GM18907 (cell line): ENCODE measurements at regions not wholly inside any gene's neighbourhood (a gene's known extent, or its start where the extent isn't known, plus 50 kb on each side); places are given as distances from the start of the nearest gene placed in this dataset.

Experiments used
- ATAC-seq: cut with Tn5 transposase; IDR thresholded peaks from one replicate; pipeline ENCODE4 v1.9.1; 2021; ENCODE audit warnings: mild to moderate bottlenecking, moderate library complexity; ENCODE audit not compliant: unreplicated experiment

DNA sequence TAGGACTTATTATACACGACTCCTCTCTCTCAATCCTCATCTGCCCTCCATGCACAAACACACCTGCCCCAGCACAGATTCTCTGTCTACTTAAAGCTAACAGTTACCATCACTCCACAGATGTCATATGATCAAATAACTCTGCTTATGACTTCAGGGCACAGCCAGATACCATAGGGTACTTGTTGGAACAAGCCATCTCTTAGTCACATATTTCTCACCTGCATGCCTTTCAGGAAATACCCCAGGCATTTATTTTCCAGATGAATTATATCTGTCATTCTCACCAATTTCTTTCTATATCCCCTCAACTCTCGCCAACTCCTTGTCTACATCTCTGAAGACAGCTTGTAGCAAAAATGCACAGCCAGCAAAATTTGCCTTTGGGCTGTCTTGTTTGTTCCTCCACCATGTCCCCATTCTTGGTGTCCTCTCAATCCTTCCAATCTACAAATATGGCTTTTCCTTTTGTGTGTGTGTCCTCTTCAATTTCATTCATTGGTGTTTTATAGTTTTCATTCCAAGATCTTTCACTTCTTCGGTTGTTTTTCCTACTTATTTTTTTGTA is 353.9 kb upstream of the CAMK1G start:
- no peak for ATAC-seq

DNA sequence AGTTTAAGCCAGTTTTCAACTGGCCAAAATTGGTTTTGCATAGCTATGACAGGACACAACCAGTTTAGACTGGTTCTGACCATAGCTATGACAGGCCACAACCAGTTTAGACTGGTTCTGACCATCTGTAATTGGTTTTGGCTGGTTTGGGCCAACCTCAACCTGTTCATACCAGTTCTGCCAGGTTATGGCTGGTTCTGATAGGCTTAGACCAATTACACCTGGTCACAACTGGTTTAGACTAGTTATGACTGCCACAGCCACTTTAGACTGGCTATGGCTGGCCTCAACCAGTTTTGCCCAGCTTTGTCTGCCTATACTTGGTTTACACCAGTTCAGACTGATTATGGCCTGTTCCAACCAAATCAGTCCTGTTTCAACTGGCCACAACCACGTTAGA is 353.2 kb upstream of the CAMK1G start:
- ATAC-seq, result no peak

DNA sequence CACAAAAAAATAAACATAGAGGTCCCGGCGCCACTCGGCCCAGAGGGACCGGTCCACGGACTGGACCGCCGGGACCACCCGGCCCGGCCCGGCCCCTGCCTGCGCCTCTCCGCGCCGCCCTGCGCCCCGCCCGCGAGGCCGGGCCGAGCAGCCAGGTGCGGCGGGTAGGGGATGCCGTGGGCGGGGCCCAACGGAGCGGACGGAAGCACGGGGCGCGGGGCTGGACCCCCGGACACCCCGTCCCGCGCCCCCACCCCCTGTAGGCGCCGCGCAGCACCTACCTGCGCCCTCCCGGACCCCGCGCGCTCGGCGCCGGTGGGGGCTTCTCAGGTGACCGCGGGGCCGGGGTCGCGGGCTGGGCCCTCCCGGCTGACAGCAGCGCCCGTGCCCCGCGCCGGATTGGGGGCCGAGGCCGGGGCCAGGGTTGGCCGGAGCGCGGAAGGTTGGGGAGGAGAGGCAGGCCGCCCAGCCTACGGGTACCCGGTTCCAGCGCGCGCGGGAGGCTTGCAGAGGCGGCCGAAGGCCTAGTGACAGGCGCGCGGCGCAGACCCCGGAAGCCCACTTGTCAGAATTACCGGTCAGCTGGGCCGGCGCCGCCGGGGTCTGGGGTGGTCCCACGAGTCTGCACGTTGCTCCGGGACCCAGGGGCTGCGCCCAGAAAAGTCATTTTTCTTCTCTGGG is 351.9 kb upstream of the CAMK1G start:
- ATAC-seq, result no peak

DNA sequence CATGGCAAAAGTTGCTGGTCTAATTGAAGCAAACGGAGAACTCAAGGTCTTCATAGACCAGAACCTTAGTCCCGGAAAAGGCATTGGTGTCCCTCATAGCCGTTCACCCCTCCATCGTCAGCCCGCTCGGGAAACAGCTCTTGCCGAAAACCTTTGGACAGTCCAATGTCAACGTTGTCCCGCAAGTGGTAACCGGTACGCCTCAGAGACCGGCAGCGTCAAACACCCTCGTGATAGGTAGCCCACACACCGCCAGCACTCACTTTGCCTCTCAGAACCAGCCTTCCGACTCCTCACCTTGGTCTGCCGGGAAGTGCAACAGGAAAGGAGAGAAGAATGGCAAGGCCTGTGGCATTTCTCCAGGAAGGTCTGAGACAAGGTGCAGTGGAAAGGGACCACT is 351.3 kb upstream of the CAMK1G start:
- ATAC-seq, result no peak

DNA sequence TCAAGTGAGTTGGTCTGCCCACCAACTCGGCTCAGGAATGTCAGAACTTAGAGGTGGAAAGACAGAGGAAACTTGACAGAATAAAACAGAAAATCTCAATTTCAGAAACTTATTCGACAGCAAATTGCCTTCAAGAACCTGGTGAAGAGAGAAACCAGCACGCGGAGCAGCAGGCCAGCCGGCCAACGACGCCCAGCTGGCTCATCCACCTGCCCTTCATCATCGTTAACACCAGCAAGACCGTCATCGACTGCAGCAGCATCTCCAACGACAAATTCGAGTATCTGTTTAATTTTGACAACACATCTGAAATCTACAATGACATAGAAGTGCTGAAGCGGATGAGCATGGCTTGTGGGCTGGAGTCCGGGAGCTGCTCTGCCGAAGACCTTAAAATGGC is 350.8 kb upstream of the CAMK1G start:
- ATAC-seq, result no peak

DNA sequence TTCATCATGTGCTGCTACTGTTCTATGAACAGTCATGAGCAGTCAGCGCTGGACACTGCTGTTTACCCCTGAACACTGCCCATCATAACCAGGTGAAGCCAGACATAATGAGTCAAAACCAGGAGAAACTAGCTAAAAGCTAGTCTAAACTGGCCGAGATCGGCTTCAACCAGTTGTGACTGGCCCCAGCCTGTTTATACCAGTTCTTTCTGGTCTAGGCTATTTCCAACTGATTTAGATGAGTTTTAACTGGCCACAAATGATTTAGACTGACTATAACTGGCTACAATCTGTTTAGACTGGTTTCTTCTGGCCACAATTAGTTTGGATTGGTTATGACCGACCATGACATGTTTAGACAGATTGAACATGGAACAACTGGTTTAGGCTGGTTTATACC is 348.3 kb upstream of the CAMK1G start:
- ATAC-seq, result no peak

DNA sequence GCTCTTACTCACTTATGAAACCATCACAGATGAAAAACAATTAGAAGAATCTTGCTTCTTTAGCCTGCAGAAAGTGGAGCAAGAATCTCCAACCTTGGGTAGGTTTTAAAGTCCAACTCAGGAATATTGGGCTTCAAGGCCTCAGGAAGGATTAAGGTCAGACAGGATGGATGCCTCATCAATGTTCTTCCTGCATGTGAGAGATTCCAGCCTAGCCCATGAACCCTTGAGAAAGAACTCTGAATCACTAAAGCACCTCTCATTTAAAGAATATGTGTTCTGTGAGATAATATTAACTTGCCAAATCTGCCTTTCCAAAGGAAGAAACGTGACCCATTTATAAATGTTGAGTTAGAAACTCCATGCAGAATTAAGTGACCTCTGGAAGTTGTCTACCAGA is 345.2 kb upstream of the CAMK1G start:
- no peak for ATAC-seq

DNA sequence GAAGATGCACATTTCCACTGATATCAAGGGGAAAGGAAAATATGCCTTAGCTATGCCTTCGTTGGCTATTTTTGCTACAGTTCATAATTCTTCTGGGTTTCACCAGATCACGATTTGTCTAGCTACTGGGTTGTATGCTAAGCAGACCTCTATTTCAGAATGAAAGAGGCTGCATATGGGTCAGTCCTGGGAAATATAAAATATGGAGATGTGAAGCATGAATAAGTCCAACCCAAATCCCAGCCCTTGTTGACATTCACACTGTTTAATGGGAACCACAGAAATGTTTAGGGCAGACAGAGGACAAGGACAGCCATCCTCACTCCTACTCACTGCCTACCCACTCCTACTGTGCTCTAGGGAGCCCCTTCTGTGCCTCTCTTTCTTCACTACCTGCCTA is 343.2 kb upstream of the CAMK1G start:
- no peak for ATAC-seq

DNA sequence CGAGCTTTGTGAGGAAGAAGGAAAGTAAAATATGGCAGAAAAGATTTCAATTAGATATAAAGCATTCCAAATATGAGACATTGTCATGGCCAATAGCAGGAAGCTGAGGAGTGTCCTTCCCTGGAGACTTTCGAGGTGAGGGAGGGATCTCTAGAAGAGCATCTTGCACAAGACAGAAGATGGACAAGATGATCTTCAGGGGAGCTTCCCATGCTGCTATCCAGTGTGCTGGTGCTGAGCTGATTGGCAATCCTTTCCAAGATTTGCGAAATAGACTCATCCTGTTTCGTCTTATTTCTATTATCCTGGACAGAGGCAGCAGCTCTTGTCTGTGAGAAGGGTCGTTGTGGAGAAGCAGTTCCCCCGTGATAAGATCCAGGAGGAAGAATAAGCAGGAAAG is 342.0 kb upstream of the CAMK1G start:
- no peak for ATAC-seq

DNA sequence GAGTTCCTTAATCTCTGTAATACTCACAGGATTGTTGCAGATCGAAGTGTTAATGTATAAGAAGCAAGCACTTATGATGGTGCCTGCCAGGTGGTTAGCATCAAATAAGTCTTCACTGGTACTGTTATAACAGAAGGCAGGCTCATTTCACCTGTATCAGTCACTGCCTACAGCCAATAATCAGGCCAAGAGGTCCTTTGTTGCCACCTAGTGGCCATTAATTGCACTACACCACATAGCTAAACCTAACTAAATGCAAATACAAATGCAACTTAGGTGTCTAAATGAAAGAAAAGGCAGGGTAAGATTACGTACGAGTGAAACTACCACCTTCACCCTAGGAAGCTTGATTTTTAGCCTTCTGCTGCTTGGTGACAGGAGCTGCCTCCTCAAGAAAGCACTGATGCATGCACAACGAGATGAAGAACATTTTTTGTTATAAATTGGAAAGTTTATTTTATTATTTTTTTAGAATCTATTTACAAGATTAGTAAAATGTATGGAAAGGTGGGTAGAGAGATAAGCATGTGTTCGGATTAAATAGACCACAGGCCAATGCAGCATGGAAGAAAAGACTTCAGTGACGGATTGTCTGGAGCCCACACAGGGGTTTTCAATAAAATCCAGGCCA is 334.8 kb upstream of the CAMK1G start:
- peak; percentile 89 for ATAC-seq

DNA sequence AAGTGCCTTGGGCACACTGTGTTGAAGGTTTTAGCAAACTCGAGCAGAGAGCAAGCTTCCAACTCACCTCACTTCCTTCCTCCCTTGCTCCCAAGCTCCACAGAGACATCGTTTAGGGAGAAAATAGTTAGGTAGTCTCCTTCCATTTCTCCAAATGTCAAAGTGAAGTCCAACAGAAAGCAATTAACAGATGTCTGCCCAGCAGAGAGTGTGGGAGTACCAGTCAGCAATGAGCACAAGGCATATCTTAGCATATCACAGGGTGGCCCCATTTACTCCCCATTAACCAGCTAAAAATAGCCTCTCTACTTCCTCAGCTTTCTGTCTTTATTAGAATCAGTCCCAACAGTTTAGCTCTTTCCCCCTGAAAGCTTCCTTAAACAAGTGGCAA is 334.2 kb upstream of the CAMK1G start:
- ATAC-seq, result no peak

DNA sequence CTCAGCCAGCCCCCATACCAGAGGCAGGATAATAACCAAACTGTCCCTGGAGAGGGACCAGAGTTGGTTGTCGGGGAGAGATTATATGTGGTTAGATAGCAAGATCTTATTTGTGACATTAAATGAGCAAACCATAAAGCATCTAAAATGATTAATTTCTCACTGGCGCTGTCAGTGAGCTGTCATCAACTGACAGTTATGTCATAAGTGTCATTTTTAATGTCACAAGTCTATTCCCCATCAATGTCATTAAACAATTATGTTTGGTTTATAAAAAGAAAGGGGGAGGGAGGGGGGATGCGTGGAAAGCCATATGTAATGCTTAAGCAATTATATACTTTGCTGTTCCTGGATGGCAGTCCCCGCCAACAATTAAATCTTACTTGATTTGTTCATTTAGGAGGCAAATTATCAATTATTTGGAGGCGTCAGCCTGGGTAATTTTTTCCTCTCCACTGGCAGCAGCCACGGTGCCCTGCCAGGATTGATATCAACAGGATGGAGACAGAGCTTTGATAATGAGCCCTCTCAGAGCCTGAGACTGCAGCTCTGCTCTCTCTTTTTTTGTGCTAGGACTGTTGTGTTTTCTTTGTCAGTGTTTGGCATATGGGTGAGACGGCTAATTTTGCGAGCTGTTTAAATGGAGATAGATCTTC is 333.6 kb upstream of the CAMK1G start:
- ATAC-seq, result no peak

DNA sequence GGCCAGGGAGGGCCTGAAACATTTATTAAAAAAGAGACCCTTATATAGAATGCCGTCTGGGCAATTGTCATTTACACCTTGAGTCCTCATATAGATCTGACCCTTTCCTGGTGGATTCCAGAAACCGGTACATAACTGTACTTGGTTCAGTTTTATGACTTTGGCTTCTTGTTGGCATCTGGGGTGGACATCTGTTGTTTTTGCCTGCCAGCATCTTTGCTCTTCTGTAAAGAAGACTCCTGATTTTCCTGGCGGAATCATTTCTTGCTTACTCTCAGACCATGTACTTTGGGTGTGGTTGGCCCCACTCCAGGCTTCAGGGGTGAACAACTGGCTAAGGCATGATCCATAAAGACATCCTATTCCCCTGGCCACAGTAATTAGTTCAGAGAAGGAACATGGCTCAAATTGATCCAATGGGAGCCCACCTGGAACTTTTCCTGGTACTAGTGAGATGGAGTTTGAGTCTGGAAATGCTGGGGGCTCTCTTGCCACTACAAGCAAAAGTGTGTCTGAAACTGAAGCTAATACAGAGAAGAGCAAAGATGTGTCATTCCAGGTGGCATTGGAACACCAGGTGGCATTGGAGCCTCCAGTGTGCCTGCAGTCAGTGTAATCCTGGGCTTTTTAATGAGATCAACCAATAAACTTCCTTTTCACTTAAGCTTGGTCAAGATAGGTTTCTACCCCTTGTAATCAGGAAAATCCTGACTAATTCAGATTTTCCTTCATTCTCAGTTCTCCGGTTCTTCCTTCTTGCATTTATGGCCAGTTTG is 332.5 kb upstream of the CAMK1G start:
- ATAC-seq, result no peak

DNA sequence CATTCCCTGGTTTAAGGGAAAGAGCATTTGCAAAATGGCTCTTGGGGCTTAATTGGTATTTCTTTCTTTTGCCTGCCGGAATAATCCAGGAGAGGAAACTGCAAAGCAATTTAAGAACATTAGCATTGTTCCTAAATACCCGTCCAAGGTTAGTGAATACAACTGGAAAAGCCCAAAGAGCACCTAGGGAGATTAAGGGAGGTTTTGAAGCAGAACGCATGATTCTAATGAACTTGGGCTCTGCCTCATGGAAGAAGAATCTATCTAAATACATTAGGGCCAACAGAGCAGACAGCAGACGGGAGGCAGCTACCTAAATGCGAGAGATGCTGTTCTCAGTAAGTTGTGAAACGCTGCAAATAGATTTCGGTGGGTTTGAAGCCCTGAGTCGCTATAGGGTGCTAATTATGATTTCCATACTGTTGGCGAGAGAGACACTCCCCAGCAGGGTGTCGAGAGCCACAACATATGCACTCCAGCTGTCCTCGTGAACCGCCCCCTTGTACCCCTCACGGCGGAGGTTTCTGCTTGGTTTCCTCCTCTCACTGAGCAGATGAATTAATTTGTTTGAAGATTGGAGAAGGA is 326.7 kb upstream of the CAMK1G start:
- no peak for ATAC-seq

DNA sequence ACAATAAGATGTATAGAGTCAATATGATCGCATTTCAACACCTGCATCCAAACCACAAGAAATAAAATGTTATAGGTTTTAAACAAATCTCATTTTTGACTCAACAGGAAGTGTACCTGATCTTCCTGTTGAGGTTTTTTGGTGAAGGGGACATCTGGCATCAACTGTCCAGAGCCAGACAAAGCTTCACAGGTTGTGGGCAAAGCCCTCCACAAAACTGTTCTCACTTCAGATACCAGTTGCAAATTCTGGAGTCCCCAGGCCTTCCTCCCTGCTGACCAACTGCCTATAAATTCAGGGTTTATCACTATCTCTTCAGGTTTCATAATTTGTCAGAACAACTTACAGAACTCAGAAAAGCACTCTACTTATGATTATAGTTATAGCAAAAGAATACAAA is 326.1 kb upstream of the CAMK1G start:
- ATAC-seq, result no peak

DNA sequence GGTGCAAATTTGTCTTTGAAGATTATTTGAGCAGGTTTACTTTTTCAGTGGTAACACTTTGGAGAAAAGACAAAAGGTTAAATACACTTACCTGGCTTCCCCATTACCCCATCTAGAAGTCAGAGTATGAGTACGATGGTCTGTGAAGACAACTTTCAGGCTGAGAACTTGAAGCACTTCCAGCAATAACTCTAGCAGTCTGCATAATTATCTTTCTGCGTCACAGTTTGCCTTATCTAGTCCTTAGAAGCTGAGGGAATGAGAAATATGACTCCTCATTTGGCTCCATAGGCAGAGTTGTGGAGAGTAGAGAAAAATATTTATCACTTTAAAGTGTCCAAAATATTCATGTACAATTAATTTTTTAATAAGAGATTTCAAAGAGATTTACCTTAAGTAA is 323.4 kb upstream of the CAMK1G start:
- no peak for ATAC-seq

DNA sequence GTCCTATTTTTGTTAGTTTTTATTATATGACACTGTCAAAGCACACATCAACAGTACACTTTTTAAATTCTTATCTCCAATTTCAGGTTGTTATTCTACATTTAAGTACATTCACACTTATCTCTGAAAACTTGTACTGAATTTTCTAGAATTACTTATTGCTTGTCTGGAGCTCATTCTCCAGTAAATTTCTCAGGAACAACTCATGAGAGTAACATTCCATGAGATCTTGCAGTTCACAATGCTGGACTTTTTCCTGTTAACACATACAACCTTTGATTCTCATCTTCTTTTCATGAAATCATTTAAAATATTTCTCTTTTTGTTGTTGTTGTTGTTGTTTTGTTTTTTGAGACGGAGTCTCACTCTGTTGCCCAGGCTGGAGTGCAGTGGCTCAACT is 320.9 kb upstream of the CAMK1G start:
- no peak for ATAC-seq

DNA sequence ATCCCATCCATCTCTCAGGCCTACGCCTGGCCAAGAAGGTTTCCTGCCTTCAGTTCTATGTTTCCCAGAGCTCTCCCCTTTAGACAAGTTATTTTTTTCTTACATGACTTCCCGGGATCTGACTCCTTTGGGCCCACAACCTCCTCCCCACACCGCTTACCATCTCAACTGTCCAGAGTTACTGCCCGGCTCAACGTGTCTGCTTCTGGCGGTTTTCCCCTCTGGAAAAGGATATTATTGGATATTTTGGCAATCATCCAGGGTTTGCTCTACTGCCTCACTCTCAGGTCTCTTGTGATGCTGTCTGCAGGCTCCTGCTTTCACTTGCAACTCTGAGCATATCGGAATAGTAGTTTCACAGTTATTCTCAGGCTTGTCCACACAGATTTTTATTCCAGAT is 318.2 kb upstream of the CAMK1G start:
- ATAC-seq, result no peak

DNA sequence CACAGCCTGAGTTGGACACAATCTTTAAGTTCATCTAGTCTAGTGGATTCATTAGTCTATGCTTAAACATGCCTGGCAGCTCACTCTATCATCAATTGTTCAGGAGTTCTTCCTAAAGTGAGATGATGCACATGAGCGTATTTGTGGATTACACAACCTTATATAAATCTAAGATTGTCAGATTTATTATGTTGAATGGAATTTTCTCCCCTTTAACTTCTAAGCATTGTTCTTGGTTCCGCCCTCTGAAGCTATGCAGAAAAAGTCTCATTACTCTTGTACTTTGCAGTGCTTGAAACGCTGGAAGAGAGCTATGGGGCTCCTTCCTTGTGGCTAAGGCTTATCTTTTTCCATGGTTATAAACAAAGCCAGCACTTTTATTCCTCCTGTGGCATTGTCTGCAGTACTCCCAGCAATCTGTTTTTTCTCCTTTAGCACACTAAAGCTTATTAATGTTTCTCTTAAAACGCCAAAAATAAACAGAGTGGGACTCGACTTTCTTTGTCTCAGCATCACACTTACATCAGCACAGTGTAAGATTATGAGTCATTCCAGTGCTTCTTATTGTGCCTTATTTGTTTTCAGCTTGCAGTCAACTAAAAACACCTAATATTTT is 316.8 kb upstream of the CAMK1G start:
- no peak for ATAC-seq

DNA sequence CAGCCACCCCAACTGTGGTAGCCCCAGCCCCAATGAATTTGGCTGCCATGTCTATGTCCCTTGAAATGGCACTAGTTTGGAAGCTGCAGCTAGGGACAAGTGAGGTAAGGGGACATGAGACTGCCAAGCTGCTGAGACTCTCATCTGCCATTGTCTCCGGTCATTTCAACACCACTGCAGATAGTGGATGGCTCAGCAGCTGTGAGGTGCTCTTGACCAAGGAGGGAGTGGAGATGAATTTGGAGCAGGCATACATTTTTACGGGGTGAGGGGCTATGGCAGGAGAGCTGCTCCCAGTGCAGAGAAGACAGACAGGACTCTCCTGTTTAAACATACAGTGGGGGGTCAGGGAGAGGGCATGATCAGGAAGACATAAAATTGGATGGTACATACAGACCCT is 315.5 kb upstream of the CAMK1G start:
- no peak for ATAC-seq

DNA sequence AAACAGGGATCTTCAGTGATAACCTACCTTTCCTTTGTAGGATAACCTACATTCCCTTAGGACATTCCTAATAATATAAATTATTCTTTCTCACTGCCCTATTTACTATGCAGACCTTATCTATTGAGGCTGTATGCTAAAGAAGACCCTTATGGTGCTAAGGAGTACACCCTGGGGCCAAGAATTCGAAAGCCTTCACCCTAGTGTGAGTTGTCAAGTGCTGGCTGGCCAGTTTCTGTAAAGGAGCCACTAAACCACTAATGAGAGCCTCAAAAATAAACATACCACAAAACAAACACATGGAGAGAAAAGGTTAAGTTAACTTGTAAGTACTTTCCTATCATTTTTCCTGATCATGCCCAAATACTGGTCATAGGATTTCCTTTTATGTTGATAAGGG is 315.0 kb upstream of the CAMK1G start:
- no peak for ATAC-seq
